22Rv1 (cell line): ENCODE measurements at regions not wholly inside any gene's neighbourhood (a gene's known extent, or its start where the extent isn't known, plus 50 kb on each side); places are given as distances from the start of the nearest gene placed in this dataset.

ENCODE experiments used
- CTCF ChIP-seq: fragments of 450-650 bp; IDR thresholded peaks from 2 replicates; pipeline ENCODE4 v1.5.1; 2017; ENCODE audit warnings: mild to moderate bottlenecking
- ZFX ChIP-seq: fragments of 450-650 bp; IDR thresholded peaks from 2 replicates; pipeline ENCODE4 v1.6.1; 2017; ENCODE audit warnings: antibody characterized with exemption, borderline replicate concordance

DNA sequence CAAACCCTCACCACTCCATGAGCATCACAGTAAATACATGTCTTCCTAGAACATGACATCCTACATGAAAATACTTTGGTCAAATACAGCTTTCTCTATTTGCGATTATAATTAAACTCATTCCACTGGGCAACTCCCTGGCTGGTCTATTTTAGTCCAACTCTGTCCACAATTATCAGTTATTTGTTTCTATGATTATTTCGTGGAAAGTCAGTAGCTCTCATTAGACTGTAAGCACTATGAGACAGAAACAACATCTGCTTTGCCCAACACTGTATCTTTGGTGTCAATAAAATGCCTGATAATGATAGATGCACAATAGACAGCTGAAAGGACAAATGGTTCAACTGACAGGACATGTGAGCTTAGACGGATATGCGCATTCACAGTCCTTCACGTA is 292.0 kb downstream of the KLF12 start:
- no peak for TF ChIP-seq CTCF
- TF ChIP-seq ZFX = no peak
